Globus pallidus (tissue), 1 donor: ENCODE measurements at regions not wholly inside any gene's neighbourhood (a gene's known extent, or its start where the extent isn't known, plus 50 kb on each side); places are given as distances from the start of the nearest gene placed in this dataset.

Source experiments
- DNase-seq: peaks from one replicate; pipeline ENCODE4 v3.0.0-alpha.2; 2015; ENCODE audit warnings: low spot score

GRCh38 chr10:130623680-130624267 lies 487.6 kb downstream of the GLRX3 start:
- DNase-seq, result no peak

GRCh38 chr10:130627346-130628045 lies 491.3 kb downstream of the GLRX3 start:
- no peak for DNase-seq

GRCh38 chr10:130630135-130630534 lies 493.9 kb downstream of the GLRX3 start:
- no peak for DNase-seq

GRCh38 chr10:130631142-130632096 lies 495.2 kb downstream of the GLRX3 start:
- DNase-seq, result no peak

- no peak for DNase-seq
Observed at GRCh38 chr10:130634816-130635215, 498.6 kb downstream of the GLRX3 start.

- DNase-seq, result no peak
Observed at GRCh38 chr10:130635528-130635927, 499.3 kb downstream of the GLRX3 start.

- no peak for DNase-seq
Observed at GRCh38 chr10:130636313-130636930, 500.2 kb downstream of the GLRX3 start.

- no peak for DNase-seq
Observed at GRCh38 chr10:130637089-130637676, 501.0 kb downstream of the GLRX3 start.

- DNase-seq, result no peak
Observed at GRCh38 chr10:130638991-130639390, 502.8 kb downstream of the GLRX3 start.

- DNase-seq, result no peak
Observed at GRCh38 chr10:130642926-130643325, 506.7 kb downstream of the GLRX3 start.

GRCh38 chr10:130647341-130647740 lies 511.1 kb downstream of the GLRX3 start:
- DNase-seq, result no peak

- DNase-seq, result no peak
Observed at GRCh38 chr10:130648807-130649206, 512.6 kb downstream of the GLRX3 start.

- no peak for DNase-seq
Observed at GRCh38 chr10:130652544-130652943, 516.4 kb downstream of the GLRX3 start.

- no peak for DNase-seq
Observed at GRCh38 chr10:130652964-130653578, 516.9 kb downstream of the GLRX3 start.

GRCh38 chr10:130654726-130655125 lies 518.5 kb downstream of the GLRX3 start:
- no peak for DNase-seq

- DNase-seq, result no peak
Observed at GRCh38 chr10:130655313-130656186, 519.4 kb downstream of the GLRX3 start.

- DNase-seq, result no peak
Observed at GRCh38 chr10:130656187-130656575, 520.0 kb downstream of the GLRX3 start.

GRCh38 chr10:130656582-130657133 lies 520.5 kb downstream of the GLRX3 start:
- DNase-seq, result no peak

- no peak for DNase-seq
Observed at GRCh38 chr10:130658687-130659290, 522.6 kb downstream of the GLRX3 start.

GRCh38 chr10:130659528-130659927 lies 523.3 kb downstream of the GLRX3 start:
- DNase-seq, result no peak
